Esophagus muscularis mucosa (tissue), 4 donors: ENCODE measurements at regions not wholly inside any gene's neighbourhood (a gene's known extent, or its start where the extent isn't known, plus 50 kb on each side); places are given as distances from the start of the nearest gene placed in this dataset.

ENCODE experiments used
- DNase-seq: peaks from one replicate; pipeline ENCODE4 v3.0.0-alpha.2; 2017; ENCODE audit errors: extremely low spot score
- H3K27ac ChIP-seq, 4 donors: fragments of 200-600 bp; sonication (generic); replicated peaks in 1 of 4; 1 replicate in 3 of 4; 2 replicates in 1 of 4; pipeline ENCODE4 v1.5.1; 2016 to 2019; ENCODE audit warnings: mild to moderate bottlenecking in 1 of 4
- H3K27me3 ChIP-seq, 4 donors: fragments of 200-600 bp; sonication (generic); one replicate each; pipeline versions ENCODE4 v1.5.1 to v1.6.0; 2016 to 2019
- H3K36me3 ChIP-seq, 4 donors: fragments of 200-600 bp; sonication (generic); one replicate each; pipeline ENCODE4 v1.5.1; 2016 to 2019
- H3K4me1 ChIP-seq, 4 donors: fragments of 200-600 bp; sonication (generic); one replicate each; pipeline ENCODE4 v1.5.1; 2016 to 2019
- H3K4me3 ChIP-seq, 4 donors: fragments of 200-600 bp; sonication (generic); 1 replicate in 2 of 4; 2 replicates in 2 of 4; pipeline ENCODE4 v1.5.1; 2016 to 2019; ENCODE audit warnings: mild to moderate bottlenecking in 4 of 4, moderate library complexity in 1 of 4
- H3K9me3 ChIP-seq, 4 donors: fragments of 200-600 bp; sonication (generic); 1 replicate in 3 of 4; 2 replicates in 1 of 4; pipeline ENCODE4 v1.5.1; 2016 to 2019
- EP300 ChIP-seq: sonication (generic); formaldehyde crosslinking; IDR thresholded peaks from one replicate; pipeline ENCODE4 v1.6.1; 2017; ENCODE audit warnings: antibody characterized with exemption
- POLR2A ChIP-seq: fragments of 450-650 bp; IDR thresholded peaks from one replicate; pipeline ENCODE4 v1.6.1; 2017; ENCODE audit warnings: antibody characterized with exemption, moderate library complexity, mild to moderate bottlenecking, low read depth
- POLR2AphosphoS5 ChIP-seq, 2 donors: sonication (generic); formaldehyde crosslinking; IDR thresholded peaks; one replicate each; pipeline ENCODE4 v1.6.1; 2017; ENCODE audit warnings: antibody characterized with exemption in 2 of 2
- WGBS: methylation state at CpG from one replicate; pipeline ENCODE4 v1.1.5; 2018; 5-methylcytosine and 5-hydroxymethylcytosine counted together
- intact Hi-C: fragments of 100-400 bp; cut with DNase I; formaldehyde crosslinking; loops from one replicate; pipeline ENCODE4 v1.15.1; 2023
- TF ChIP-seq, protein P1 (sequence below), 3 experiments: fragments of 200-600 bp in 2 of 3; fragments of 450-650 bp in 1 of 3; sonication (generic) in 2 of 3; IDR thresholded peaks; one replicate each; pipeline ENCODE4 v1.5.1; 2017 to 2019; ENCODE audit warnings: antibody characterized with exemption in 3 of 3, mild to moderate bottlenecking in 2 of 3, moderate library complexity in 1 of 3

DNA sequence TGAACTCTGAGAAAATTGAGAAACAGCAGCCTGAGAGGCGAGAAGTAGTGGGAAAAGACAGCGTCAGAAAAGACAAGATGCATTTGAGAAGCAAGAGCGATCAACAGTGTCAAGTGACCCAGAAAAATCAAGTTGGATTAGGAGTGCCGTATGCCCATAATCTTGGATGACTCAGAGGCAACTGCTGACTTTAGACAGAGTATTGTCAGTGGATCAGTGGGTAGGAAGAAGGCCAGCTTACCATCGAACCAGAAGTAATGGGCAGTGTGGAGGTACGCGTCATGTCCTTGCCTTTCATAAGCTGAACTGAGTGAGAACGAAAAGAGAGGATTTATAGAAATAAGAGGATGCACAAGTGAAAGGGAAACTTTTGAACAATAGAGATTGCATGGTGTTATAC lies 151.0 kb upstream of the NAV3 start:
- Histone ChIP-seq H3K4me1 (no peaks in the 10 kb centered on the region), H3K9me3 (no peaks in the 10 kb centered on the region), H3K4me3 (no peak overlapping the region), H3K27me3 (no peaks in the 10 kb centered on the region), H3K36me3 (no peaks in the 10 kb centered on the region), H3K27ac (no peak overlapping the region)
- TF ChIP-seq EP300 (no peak), POLR2A (no peak), POLR2AphosphoS5 (IDR thresholded peaks at IDR 0.05) (no peak)
- TF ChIP-seq, protein P1, sequence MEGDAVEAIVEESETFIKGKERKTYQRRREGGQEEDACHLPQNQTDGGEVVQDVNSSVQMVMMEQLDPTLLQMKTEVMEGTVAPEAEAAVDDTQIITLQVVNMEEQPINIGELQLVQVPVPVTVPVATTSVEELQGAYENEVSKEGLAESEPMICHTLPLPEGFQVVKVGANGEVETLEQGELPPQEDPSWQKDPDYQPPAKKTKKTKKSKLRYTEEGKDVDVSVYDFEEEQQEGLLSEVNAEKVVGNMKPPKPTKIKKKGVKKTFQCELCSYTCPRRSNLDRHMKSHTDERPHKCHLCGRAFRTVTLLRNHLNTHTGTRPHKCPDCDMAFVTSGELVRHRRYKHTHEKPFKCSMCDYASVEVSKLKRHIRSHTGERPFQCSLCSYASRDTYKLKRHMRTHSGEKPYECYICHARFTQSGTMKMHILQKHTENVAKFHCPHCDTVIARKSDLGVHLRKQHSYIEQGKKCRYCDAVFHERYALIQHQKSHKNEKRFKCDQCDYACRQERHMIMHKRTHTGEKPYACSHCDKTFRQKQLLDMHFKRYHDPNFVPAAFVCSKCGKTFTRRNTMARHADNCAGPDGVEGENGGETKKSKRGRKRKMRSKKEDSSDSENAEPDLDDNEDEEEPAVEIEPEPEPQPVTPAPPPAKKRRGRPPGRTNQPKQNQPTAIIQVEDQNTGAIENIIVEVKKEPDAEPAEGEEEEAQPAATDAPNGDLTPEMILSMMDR (IDR thresholded peaks at IDR 0.05) = no peak
- DNase-seq = no peak
- intact Hi-C loops = no loop called here
- 94% methylated on average over 8 of the region's 8 CpGs for WGBS

DNA sequence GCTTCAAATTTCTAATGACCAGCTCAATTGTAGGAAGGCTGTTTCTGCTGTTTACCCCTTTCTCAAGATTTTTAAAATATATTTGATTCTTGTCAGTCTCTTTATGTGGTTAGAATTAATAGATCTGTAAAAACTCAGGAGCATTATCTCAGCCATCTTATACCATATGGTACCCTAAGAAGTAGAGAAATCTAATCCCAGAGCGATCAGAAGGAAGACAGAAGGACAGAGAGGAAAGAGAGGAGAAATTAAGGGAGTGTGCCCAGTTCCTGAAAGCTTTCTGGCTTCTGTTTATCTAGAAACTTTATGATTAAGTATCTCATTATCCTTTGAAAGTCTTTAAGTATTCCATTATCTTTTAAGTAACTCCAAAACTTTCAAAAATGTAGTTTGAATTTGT lies 152.1 kb upstream of the NAV3 start:
- TF ChIP-seq POLR2A (no peak), EP300 (no peak), POLR2AphosphoS5 (IDR thresholded peaks at IDR 0.05) (no peak)
- TF ChIP-seq, protein P1 (IDR thresholded peaks at IDR 0.05) = no peak
- Histone ChIP-seq H3K9me3 (no peaks in the 10 kb centered on the region), H3K27me3 (no peaks in the 10 kb centered on the region), H3K4me3 (no peak overlapping the region), H3K4me1 (no peaks in the 10 kb centered on the region), H3K36me3 (no peaks in the 10 kb centered on the region), H3K27ac (no peak overlapping the region)
- DNase-seq = no peak
- intact Hi-C loops = no loop called here
- WGBS = 57% methylated on average over 1 of the region's 1 CpG

DNA sequence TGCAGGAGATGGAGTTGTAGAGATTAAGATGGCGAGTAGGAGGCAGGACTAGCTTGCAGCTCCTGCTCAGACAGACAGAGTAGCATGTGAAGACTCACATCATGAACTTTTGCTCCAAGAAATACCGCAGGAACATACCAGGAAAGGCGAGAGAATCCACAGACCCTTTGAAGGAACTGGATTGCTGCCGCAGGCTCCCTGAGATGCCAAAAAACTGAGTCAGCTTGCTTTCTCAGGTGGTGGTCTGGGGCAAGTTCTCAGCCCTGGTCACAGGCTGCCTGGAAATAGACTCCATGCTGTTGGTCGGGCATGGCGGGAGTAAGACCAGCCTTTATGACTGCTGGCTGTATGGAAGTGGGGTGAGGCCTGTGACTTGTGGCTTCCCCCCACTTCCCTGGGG lies 163.6 kb upstream of the NAV3 start:
- no peak overlapping the region for H3K27ac ChIP-seq
- TF ChIP-seq POLR2A (no peak), EP300 (no peak), POLR2AphosphoS5 (IDR thresholded peaks at IDR 0.05) (no peak)
- TF ChIP-seq, protein P1 (IDR thresholded peaks at IDR 0.05) = no peak
- intact Hi-C loops = no loop called here
- no peak for DNase-seq
- 87% methylated on average over 4 of the region's 6 CpGs for WGBS
- H3K4me3 ChIP-seq = no peak overlapping the region
- no peaks in the 10 kb centered on the region for H3K27me3 ChIP-seq
- peaks cover 0 to 6% (median 0%) of the 10 kb centered on the region in 4 donors for H3K9me3 ChIP-seq
- no peaks in the 10 kb centered on the region for H3K4me1 ChIP-seq
- H3K36me3 ChIP-seq = no peaks in the 10 kb centered on the region

DNA sequence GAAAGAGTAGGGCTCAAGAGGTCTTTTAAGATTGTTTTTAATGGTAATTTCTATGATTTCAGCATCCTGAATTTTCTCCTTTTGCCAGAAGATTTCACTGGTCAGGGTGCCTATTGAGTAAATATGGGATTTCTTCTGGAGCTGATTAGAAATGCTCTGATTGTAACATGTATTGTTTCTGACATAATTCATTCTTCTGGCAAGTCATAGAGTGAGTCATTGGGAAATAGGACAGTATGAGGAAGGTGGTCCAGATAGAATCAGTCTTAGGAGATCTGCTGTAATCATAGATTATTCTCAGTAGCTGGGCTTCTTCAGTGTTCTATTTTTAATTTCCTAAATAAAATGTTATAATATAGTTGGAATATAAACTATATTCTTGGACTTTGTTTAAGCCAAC lies 182.0 kb upstream of the NAV3 start:
- no peak overlapping the region for H3K4me3 ChIP-seq
- no peak overlapping the region for H3K27ac ChIP-seq
- DNase-seq = no peak
- H3K27me3 ChIP-seq = no peaks in the 10 kb centered on the region
- H3K9me3 ChIP-seq = no peaks in the 10 kb centered on the region
- TF ChIP-seq EP300 (no peak), POLR2A (no peak), POLR2AphosphoS5 (IDR thresholded peaks at IDR 0.05) (no peak)
- TF ChIP-seq, protein P1 (IDR thresholded peaks at IDR 0.05) = no peak
- H3K4me1 ChIP-seq = no peaks in the 10 kb centered on the region
- intact Hi-C loops = no loop called here
- H3K36me3 ChIP-seq = no peaks in the 10 kb centered on the region

DNA sequence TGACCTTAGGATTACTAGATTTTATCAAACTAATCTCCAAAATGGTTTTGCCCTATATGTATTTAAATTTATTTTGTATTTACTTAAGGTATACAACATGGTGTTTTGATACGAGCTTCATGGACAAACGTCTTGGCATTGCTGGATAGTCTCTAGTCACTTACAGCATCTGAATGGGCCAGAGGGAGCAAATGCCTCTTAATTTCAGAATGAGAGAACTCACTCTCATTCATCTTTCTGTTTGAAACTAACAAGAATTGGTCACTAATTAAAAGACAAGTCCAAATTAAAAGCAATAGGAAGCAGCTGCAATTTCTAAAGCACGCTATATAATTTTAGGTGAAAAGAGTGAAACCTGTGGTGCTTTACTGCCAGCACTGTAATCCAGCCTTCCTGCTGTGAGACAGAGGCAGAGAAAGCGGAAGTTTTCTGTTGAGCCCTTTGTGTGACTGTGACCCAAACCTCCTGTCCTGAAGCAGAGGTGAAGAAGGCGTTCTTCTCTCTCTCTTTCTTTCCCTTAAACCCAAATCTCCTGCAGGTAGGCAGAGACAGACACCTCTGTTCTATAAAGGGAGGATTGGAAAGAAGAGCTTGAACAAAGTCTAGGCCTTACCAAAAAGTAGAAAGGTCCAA lies 184.6 kb upstream of the NAV3 start:
- Histone ChIP-seq H3K9me3 (no peaks in the 10 kb centered on the region), H3K4me1 (no peaks in the 10 kb centered on the region), H3K27ac (no peak overlapping the region), H3K36me3 (no peaks in the 10 kb centered on the region), H3K27me3 (no peaks in the 10 kb centered on the region), H3K4me3 (no peak overlapping the region)
- WGBS = 82% methylated on average over 5 of the region's 5 CpGs
- TF ChIP-seq EP300 (no peak), POLR2A (no peak), POLR2AphosphoS5 (IDR thresholded peaks at IDR 0.05) (no peak)
- TF ChIP-seq, protein P1 (IDR thresholded peaks at IDR 0.05) = no peak
- intact Hi-C loops = no loop called here
- no peak for DNase-seq
